ENCODE measurements at regions not wholly inside any gene's neighbourhood (a gene's known extent, or its start where the extent isn't known, plus 50 kb on each side); places are given as distances from the start of the nearest gene placed in this dataset.

DNA sequence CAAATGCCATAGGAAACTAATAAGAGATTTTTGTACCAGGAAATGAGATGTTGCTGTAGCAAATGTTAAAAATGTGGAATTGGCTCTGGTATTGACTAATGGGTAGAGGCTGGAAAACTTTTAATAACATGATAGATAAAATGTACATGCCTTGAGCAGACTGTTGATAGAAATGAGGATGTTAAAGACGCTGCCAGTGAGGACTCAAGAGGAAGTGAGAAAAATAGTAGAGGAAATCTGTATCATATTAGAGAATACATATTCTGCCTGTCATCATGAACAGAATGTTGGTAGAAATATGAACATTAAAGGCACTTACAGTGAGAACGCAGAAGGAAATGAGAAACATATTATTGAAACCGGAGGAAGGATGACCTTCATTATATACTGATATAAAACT, 577.2 kb upstream of the HTR2C start (continued):
- TF ChIP-seq EP300 (IDR thresholded peaks at IDR 0.05; ENCODE audit: borderline replicate concordance in 1 of 2, low read depth in 2 of 2, low read length in 2 of 2): no peak
- TF ChIP-seq HDAC6 (IDR thresholded peaks at IDR 0.05; ENCODE audit: low read depth, low read length): no peak
- no peak for TF ChIP-seq ASH2L (IDR thresholded peaks at IDR 0.05; ENCODE audit: low read length)
- no peak for TF ChIP-seq SP1 (IDR thresholded peaks at IDR 0.05; ENCODE audit: low read depth, low read length)
- TF ChIP-seq, protein P1, sequence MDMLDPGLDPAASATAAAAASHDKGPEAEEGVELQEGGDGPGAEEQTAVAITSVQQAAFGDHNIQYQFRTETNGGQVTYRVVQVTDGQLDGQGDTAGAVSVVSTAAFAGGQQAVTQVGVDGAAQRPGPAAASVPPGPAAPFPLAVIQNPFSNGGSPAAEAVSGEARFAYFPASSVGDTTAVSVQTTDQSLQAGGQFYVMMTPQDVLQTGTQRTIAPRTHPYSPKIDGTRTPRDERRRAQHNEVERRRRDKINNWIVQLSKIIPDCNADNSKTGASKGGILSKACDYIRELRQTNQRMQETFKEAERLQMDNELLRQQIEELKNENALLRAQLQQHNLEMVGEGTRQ (IDR thresholded peaks at IDR 0.05; ENCODE audit: low read length): no peak
- TF ChIP-seq SUZ12 (IDR thresholded peaks at IDR 0.05; ENCODE audit: low read length): no peak
- no peak for TF ChIP-seq RBBP5 (IDR thresholded peaks at IDR 0.05; ENCODE audit: borderline replicate concordance, low read depth, low read length)
- TF ChIP-seq NANOG (IDR thresholded peaks at IDR 0.05; ENCODE audit: insufficient read depth, low read depth, low read length, poor library complexity, severe bottlenecking): no peak
- no peak for TF ChIP-seq POLR2A (IDR thresholded peaks at IDR 0.05; ENCODE audit: control extremely low read depth in 1 of 2, low read depth in 2 of 2, low read length in 2 of 2)
- no peak for TF ChIP-seq CEBPB (IDR thresholded peaks at IDR 0.05; ENCODE audit: low read depth, low read length)
